NCI-H524 treated with DMSO at 0.1 percent for 48 hours (cell line): ENCODE measurements at regions not wholly inside any gene's neighbourhood (a gene's known extent, or its start where the extent isn't known, plus 50 kb on each side); places are given as distances from the start of the nearest gene placed in this dataset.

Experiments used
- DNase-seq: peaks from one replicate; lab custom pipeline; 2025; lab: John Stamatoyannopoulos, UW

DNA sequence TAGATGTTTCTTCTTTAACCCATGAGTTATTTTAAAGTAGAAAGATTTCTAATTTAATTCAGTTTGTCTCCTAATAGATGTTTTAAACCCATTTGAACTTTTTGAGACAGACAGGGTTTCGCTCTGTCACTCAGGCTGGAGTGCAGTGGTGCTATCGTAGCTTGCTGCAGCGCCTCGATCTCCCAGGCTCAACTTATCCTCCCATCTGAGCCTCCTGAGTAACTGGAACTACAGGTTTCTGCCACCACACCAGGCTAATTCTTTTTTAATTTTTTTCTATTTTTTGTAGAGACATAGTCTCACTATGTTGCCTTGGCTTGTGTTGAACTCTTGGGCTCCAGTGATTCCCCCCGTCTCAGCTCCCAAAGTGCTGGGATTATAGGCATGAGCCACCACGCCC, 53.0 kb upstream of the RAB18 start:
- no peak for DNase-seq

DNA sequence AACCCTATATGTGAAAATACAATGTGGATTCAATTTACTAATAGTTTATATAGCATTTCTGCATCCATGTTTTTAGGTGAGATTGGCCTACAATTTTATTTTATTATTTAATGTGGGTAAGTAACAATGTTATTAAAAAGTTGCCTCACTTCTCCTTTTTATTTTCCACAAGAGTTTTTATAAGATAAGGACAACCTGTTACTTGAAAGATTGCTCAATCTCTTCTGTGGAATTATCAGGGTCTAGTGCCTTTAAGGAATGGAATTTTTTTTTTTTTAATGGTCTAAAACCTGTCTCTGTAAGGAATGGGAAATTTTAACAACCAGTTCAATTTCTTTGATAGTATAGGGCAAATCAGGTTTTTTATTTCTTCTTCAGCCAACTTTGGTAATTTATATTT, 53.9 kb upstream of the RAB18 start:
- no peak for DNase-seq

DNA sequence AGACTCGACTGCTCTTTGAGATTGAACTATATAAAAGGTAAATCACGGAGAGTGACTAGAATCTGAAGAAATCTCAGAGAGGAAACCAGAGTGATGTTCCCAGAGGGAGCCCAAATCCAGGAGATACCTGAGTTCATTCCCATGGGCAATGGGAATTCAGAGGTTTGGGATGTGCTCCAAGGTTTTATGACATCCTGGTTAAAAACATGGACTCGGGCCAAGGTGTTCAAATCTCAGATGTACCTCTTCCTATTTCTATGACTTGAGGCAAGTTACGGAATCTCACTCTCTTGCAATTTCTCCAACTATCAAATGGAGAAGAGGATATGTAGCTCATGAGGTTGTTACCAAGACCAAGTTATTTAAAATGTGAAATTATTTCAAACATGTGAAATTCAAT, 54.5 kb upstream of the RAB18 start:
- DNase-seq = no peak

DNA sequence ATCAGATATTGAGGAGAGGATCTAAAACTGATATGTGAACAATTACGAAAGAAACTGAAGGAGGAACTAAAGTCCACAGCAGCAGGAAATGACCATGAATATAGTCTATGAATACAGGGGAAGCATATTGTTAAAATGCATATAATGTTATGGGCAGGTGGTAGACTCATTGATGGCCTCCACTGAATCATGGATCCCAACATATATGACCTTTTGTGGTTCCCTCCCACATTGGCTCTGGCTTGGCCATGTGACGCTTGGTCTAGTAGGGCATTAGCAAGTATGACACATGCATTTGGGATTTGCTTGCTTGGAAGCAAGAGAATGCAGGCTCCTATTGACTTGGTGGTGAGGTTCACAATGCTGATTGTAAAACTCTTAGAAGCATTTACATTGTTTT, 55.2 kb upstream of the RAB18 start:
- no peak for DNase-seq

DNA sequence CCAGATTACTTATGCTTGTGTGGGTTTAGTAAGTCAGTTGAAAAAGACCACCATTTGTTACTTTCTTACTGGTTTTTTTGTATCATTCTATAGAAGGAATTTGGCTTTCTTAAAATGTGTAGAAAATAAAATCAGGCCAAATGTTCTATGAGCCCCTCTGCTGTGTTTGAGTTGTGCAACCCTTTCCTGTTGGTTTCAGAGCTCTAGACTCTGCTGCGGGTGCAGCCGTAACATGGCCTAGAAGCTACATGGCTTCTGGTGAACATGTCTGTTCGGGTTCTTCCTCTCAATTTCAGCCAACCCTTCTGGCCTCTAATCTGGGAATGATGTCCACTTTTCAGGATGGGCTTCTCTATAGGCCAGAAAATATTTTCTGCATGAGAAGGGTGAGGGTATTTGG, 56.6 kb upstream of the RAB18 start:
- no peak for DNase-seq

DNA sequence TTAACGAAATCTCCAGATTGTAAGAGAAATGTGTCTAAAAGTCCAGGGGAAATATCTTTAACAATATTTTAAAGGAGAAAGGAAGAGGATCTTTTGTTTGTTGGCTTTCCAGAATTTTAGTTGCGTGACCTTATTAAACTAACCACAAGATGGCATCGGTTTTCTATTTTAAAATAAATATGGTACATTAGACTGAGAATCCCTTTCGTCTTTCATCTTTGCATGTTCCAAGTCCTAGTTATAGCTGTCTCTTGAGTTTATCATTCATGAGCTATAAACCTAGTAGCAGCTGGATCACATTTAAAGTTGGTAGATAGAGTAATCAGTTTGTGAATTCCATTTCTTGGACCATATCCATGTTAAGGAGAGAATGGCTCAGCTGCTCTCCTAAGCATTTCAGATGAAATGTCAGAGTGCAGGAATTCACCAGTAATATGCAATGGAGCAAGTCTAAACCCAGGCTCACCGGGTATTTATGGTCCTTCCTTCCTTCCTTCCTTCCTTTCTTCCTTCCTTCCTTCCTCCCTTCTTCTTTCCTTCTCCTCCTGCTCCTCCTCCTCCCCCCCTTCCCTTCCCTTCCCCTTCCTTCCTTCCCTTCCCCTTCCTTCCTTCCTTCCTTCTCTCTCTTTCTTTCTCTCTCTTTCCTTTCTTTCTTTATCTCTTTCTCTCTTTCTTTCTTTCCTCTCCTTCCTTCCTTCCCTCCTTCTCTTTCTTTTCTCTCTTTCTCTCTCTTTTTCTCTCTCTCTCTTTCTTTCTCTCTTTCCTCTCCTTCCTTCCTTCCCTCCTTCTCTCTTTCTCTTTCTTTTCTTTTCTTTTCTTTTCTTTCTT, 57.8 kb upstream of the RAB18 start:
- DNase-seq = no peak

DNA sequence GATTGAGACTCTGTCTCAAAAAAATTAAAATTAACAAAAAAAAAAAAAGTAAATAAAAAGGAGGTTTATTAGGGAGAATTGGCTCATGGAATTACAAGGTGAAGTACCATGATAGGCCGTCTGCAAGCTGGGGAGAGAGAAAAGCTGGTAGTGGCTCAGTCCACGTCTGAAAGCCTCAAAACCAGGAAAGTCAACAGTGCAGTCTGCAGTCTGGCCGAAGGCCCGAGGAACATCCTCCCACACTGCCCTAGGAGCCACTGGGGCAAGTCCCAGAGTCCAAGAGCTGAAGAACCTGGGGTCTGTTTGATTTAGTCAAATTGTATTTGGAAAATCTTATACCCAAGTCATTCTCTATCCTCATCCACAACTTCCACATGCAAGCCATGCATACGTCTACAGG, 59.0 kb upstream of the RAB18 start:
- DNase-seq = no peak

DNA sequence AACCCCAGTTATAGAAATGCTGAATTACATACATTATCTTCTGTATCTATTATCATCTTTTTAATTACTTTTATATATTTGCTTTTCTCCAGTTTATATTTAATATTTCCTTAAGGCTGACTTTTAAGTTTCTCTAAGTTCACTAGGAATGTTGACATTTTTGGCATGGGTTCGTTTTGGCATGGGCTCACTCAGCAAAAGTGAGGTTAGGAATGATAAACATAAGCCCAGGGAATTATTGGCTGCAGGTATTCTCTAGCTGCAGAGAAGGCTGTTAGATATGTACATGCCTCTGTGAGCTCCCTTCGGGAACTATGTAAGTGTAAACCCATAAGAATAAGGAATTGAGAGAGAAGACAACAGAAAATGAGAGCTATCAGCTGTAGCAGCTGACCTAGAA, 63.6 kb upstream of the RAB18 start:
- DNase-seq = no peak

DNA sequence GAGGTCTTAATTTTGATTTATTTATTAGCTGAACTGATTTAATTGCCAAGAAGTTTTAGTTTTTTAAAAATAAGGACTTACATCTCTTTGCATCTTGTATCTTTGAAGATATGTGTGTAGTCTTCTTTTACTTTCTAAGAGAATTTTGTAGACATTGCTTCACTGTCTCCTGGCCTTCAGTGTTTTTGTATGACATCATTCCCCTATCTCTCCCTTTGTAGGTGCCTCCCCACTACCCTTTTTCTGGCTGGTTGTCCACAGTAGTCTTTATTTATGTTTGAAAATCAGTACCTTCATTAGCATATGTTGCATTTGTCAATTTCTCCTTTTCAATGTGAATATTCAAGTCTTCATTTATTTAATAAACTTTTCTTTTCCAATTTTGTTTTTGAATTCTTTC, 64.1 kb upstream of the RAB18 start:
- DNase-seq = no peak

DNA sequence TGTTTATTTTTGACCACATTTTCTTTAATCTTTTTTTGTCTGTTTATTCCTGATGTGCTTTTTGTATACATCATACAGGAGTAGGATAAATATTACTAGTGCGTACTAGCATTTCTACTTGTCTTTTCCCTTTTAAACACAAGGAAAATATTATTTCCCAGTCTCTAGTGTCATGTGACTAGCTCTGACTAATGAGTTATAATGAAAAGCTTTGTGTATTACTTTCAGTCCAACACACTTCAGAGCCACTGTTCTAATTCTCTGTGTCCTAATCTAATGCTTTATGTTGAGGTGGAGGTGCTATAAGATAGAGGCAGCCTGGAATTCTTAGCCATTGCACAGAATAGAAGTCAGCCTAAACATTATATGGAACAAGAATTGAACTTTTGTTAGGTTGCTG, 65.0 kb upstream of the RAB18 start:
- no peak for DNase-seq

DNA sequence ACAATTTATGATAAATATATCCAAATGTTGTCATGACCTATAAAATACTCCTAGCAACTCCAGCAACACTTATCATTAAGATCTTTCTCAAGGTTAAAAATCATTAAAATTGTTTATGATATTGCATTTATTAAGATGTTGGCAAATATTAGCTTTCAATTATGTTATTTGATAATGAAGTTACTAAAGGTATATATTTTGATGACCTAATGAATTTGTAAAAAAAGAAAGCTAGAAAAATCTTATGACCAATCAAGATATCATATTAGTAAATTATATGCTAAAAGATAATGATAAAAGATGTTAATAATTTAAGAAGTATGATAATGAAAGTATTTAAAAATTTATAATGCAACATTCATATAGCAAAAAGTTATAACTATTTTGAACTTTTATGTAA, 66.3 kb upstream of the RAB18 start:
- DNase-seq = no peak

DNA sequence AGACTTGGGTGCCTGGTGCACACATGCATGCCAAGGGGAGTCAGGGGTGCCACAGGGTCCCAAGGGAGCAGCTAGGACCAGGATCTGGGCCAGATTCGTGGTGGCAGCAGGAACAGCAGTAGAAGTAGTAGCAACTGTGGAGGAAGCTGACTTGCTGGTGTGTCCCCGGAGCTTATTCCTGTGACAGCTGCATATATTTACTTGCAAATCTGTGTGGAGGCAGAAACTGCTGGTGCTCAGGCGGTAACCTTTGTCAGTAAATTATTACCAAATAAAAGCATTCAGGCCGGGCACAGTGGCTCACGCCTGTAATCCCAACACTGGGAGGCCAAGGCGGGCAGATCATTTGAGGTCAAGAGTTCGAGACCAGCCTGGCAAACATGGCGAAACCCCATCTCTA, 67.4 kb upstream of the RAB18 start:
- no peak for DNase-seq

DNA sequence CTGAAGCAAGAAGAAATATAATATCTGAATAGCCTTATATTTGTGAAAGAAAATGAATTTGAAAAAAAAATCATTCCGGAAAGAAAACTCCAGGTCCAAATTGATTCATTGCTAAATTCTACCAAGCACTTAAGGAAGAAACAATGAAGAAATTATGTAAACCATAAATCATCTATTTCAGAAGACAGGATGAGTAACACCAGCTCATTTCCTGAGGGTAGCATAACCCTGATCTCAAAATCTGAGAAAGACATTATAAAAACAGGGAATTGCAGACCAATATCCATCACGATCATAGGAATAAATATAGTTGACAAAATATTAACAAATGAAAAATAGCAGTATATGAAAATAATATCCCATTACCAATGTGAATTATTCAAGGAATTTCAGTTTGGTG, 70.1 kb upstream of the RAB18 start:
- no peak for DNase-seq

DNA sequence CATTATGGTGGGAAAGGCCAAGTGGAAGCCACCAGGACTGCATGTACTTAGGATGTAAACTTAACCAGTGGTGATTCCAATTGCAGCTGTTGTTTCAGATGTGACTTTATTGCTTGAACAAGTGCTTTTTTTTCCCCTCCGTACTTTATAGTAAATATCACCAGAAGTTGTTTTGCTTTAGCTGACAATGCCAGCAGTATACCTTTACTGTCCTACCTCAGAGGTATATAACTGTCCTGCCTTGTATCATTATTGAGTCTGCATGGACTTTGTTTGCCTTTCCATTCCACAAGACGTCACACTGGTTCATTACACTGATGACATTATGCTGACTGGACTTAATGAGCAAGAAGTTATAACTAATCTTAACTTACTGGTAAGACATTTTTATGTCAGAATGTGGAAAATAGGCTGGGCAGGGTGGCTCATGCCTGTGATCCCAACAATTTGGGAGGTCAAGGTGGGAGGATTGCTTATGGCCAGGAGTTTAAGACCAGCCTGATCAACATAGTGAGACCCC, 77.1 kb upstream of the RAB18 start:
- DNase-seq = no peak

DNA sequence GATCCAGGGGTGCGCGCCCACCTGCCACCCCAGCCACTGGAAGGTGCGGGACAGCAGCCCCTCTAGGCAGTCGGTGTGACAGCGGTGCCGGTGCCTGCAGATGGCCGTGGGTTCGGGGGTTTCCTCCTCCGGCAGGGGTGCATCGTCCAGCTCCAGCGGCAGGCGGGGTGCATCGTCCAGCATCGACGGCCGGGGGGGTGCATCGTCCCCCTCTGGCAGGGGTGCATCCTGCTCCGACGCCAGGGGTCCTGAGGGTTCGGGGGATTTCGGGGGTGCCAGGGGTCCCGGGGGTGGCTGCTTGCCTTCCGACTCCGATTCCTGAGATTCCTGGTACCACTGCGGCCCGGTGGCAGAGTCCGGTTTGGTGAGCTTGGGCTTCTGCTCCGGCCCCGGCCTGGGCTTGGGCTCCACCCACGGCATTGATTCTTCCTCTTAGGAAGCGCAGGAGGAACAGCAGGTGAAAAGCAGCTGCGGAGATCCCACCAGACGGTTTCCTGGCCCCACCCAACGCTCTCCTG, 90.2 kb upstream of the RAB18 start:
- no peak for DNase-seq

DNA sequence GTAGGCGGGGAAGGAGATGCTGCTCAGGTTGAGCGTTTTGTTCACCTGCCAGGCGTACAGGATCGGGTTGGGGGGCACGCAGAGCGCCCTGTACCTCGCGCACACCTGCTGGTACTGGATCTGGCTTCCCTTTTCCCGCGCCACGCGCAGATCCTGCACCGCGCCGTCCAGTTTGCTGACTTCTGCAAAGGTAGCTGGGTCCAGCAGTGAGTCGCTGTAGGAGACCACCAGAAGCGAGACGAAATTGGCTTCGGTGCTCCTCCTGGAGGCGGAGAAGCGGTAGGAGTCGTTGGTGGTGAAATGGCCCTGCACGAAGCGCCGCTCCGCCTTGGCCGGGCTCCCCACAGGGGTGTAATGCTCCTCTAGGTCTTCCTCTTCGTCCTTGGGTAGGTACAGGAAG, 90.7 kb upstream of the RAB18 start:
- DNase-seq = no peak

DNA sequence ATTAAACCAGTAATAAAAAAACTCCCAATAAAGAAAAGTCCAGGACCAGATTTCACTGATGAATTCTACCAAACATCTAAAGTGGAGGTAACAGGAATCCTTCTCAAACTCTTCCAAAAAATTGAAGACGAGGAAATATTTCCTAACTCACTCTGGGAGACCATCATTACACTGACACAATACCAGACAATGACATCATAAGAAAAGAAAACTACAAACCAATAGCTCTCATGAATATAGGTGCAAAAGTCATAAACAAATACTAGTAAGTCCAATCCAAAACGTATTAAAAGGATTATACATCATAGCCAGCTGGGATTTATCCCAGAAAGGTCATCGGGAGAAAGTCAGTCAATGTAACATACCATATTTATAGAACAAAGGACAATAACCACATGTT, 94.0 kb upstream of the RAB18 start:
- no peak for DNase-seq

DNA sequence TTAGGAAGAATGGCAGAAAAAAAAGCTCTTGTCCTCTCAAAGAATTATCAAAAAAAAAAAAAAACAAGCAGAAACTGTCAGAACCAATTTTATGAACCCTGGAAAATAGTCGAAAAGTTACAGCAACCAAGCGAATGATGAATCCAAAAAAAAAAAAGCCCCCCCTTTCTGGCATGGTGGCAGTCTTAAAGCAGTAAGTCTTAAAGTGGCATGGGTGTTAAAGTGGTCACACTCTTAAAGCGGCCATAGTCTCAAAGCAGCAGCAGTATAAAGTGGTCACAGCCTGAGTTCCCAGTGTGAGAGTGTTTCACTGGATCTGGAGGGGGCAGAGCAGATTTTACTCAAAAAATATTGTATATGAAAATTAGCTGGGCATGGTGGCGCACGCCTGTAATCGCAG, 96.8 kb upstream of the RAB18 start:
- no peak for DNase-seq

DNA sequence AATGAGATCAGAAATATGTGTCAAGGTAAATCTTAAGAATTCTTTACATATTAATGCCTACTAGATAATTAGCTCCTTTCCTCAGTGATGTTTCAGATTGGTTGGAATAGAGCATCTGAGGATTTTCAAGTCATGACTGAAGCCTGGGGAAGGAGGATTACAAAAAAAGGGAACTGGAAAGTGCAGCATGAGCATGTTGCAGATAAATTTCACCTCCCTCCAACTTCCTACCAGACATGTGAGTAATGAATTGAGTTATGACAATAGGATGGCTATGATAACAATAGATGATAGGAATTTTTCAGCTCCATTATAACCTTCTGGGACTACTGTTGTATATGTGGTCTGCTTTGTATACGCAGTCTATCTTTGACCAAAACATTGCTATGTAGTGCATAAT, 104.2 kb upstream of the RAB18 start:
- no peak for DNase-seq

DNA sequence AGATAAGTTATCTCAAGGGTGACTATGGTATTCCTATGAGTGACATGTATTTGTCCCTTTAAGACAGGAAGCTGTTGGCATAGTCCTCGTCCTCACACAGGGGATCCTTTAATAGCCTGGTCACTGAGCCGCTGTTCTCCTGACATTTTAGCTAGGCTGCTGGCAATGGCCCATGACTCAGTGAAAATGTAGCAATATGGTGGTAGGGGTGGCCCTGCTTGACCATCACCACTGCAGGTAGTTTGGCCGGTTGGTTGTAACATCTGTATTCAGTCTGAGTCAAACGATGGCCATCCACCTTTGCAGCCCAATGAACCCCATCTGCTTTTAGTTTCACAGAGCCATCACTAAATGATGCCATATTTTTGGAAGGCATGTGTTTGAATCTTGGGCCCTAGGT, 110.1 kb upstream of the RAB18 start:
- DNase-seq = no peak

DNA sequence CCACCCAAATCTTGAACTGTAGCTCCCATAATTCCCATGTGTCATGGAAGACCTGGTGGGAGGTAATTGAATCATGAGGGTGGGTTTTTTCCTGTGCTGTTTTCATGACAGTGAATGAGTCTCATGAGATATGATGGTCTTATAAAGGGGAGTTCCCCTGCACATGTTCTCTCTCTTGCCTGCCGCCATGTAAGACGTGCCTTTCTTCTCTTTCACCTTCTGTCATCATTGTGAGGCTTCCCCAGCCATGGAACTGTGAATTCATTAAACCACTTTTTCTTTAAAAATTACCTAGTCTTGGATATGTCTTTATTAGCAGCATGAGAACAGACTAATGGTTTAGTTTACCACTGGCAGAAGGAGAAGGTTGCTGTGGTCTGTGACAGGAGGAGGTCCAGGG, 111.5 kb upstream of the RAB18 start:
- DNase-seq = no peak

DNA sequence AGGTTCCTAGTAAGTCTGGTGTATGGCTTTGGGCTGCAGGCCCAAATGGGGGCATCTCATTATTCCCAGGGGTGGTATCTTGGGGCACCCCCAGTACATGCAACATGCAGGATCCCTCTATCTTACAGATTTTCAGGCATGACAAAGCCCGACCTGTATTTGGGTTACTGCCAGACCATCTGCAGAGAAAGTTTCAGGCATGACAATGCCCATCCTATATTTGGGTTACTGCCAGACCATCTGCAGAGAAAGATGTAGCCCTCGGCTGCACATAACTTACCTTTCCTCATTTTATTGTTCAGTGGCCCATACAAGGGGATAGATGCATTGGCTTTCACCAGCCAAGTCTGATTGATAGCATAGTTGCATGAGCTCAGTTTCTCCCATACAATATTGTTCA, 112.2 kb upstream of the RAB18 start:
- no peak for DNase-seq

DNA sequence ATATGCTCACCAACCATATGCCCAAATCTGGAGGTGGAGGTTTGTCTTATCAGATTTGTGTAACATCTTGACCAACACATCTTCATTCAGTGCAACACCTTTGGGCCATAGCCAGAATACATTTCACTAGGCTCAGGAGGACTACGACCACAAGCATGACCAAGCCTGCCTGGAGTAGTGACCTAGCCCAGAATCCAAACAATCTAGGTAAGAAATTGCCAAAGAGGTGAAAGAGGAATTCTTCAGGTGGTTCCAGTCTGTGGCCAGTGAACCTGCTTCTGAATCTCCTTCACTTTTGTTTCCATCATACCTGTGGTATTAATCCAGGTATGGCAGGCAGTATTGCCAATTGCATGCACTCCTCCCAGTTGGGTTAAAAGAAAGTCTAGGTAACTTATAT, 112.8 kb upstream of the RAB18 start:
- DNase-seq = no peak

DNA sequence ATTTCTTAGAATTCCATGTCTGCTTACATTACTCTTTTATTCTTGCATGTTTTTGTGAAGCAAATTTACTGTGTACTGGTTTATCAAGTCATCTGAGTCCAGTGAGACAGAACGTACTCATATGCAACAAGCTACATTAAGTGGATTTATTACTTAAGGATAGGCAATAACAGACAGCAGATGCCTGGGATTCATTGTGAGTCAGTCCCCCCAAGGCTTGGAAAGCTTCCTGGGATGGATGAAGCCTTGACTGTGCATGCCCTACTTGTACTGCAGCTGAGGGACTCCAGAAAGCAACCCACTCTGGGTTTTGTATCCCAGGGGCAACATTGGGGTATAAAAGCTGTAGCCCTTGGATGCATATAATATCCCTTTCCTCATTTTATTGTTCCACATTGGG, 113.4 kb upstream of the RAB18 start:
- DNase-seq = no peak
